Endodermal cell (in vitro differentiated cells): ENCODE measurements at regions not wholly inside any gene's neighbourhood (a gene's known extent, or its start where the extent isn't known, plus 50 kb on each side); places are given as distances from the start of the nearest gene placed in this dataset.

Source experiments
- DNase-seq: peaks from one replicate; pipeline ENCODE4 v3.0.0-alpha.2; 2017
- H3K27ac ChIP-seq: 2 replicates; pipeline ENCODE4 v1.5.1; 2013; ENCODE audit warnings: mild to moderate bottlenecking, low read depth, low read length, moderate library complexity
- H3K27me3 ChIP-seq: 2 replicates; pipeline ENCODE4 v1.6.1; 2013; ENCODE audit warnings: mild to moderate bottlenecking, low read length, moderate library complexity; ENCODE audit not compliant: insufficient read depth, control insufficient read depth, poor library complexity, severe bottlenecking
- H3K36me3 ChIP-seq: 2 replicates; pipeline ENCODE4 v1.7.0; 2013; ENCODE audit warnings: mild to moderate bottlenecking, low read length, moderate library complexity; ENCODE audit not compliant: control insufficient read depth, insufficient read depth
- H3K4me1 ChIP-seq: one replicate; pipeline ENCODE4 v1.7.0; 2013; ENCODE audit warnings: low read length; ENCODE audit not compliant: control insufficient read depth, insufficient read depth
- H3K4me3 ChIP-seq: 2 replicates; pipeline ENCODE4 v1.5.1; 2013; ENCODE audit warnings: mild to moderate bottlenecking, low read length, moderate library complexity
- H3K9ac ChIP-seq: 2 replicates; pipeline ENCODE4 v1.6.1; 2013; ENCODE audit warnings: mild to moderate bottlenecking, low read length, moderate library complexity; ENCODE audit not compliant: poor library complexity, severe bottlenecking; ENCODE audit errors: extremely low read depth
- H3K9me3 ChIP-seq: 2 replicates; pipeline ENCODE4 v1.6.1; 2013; ENCODE audit warnings: mild to moderate bottlenecking, low read length, moderate library complexity; ENCODE audit not compliant: control insufficient read depth
- H3K27ac Mint-ChIP-seq: 2 replicates; pipeline ENCODE4 v1.8.0; 2020; ENCODE audit warnings: mixed read lengths
- H3K27me3 Mint-ChIP-seq: 2 replicates; pipeline ENCODE4 v1.8.0; 2021; ENCODE audit warnings: mild to moderate bottlenecking, mixed read lengths; ENCODE audit not compliant: insufficient read depth
- H3K36me3 Mint-ChIP-seq: 2 replicates; pipeline ENCODE4 v1.8.0; 2020; ENCODE audit warnings: low read depth, mixed read lengths
- H3K4me1 Mint-ChIP-seq: 2 replicates; pipeline ENCODE4 v1.8.0; 2020; ENCODE audit warnings: mixed read lengths
- H3K4me3 Mint-ChIP-seq: 2 replicates; pipeline ENCODE4 v1.8.0; 2020; ENCODE audit warnings: mild to moderate bottlenecking, moderate library complexity, mixed read lengths
- H3K9me3 Mint-ChIP-seq: 2 replicates; pipeline ENCODE4 v1.8.0; 2020; ENCODE audit warnings: mild to moderate bottlenecking, mixed read lengths
- WGBS, 2 experiments: methylation state at CpG; one replicate each; pipeline versions ENCODE4 v1.1.5 to v1.1.7; 2013; ENCODE audit warnings: missing lambda C conversion rate in 2 of 2, mixed read lengths in 1 of 2; ENCODE audit not compliant: insufficient coverage in 1 of 2, insufficient read length in 1 of 2; 5-methylcytosine and 5-hydroxymethylcytosine counted together
- TF ChIP-seq, protein P1 (sequence below): fragments of 200-600 bp; sonication (generic); conservative IDR thresholded peaks from 2 replicates; pipeline ENCODE4 v1.5.0; 2021; ENCODE audit warnings: antibody characterized with exemption, mild to moderate bottlenecking

DNA sequence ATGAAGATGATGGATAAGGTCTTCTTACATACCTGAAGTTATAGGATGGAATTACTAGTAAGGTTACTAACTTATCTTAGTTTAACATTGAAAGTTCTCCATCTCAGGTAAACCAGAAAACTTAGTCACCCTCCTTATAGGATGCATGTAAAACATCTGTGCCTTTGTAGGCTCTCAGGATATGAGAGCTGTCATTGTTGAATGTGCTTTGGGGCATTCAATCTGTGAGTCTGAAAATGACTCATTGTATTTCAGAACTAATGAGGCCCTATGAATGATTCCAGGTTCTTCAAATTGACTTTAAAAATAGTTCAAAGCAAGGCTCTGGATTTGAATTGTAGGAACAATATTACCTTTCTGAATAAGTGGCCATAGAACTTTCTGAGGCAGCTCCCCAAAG is 237.7 kb upstream of the AZI2 start:
- no peak for DNase-seq
- H3K27ac Mint-ChIP-seq: no peak overlapping the region
- no peaks in the 10 kb centered on the region for H3K36me3 Mint-ChIP-seq
- Histone ChIP-seq H3K9ac (no peak overlapping the region), H3K27me3 (no peaks in the 10 kb centered on the region), H3K27ac (no peak overlapping the region), H3K9me3 (no peaks in the 10 kb centered on the region), H3K36me3 (no peaks in the 10 kb centered on the region), H3K4me1 (no peaks in the 10 kb centered on the region), H3K4me3 (no peak overlapping the region)
- TF ChIP-seq, protein P1, sequence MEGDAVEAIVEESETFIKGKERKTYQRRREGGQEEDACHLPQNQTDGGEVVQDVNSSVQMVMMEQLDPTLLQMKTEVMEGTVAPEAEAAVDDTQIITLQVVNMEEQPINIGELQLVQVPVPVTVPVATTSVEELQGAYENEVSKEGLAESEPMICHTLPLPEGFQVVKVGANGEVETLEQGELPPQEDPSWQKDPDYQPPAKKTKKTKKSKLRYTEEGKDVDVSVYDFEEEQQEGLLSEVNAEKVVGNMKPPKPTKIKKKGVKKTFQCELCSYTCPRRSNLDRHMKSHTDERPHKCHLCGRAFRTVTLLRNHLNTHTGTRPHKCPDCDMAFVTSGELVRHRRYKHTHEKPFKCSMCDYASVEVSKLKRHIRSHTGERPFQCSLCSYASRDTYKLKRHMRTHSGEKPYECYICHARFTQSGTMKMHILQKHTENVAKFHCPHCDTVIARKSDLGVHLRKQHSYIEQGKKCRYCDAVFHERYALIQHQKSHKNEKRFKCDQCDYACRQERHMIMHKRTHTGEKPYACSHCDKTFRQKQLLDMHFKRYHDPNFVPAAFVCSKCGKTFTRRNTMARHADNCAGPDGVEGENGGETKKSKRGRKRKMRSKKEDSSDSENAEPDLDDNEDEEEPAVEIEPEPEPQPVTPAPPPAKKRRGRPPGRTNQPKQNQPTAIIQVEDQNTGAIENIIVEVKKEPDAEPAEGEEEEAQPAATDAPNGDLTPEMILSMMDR: no peak
- no peaks in the 10 kb centered on the region for H3K9me3 Mint-ChIP-seq
- H3K4me1 Mint-ChIP-seq: no peaks in the 10 kb centered on the region
- H3K27me3 Mint-ChIP-seq: no peaks in the 10 kb centered on the region
- no peak overlapping the region for H3K4me3 Mint-ChIP-seq

DNA sequence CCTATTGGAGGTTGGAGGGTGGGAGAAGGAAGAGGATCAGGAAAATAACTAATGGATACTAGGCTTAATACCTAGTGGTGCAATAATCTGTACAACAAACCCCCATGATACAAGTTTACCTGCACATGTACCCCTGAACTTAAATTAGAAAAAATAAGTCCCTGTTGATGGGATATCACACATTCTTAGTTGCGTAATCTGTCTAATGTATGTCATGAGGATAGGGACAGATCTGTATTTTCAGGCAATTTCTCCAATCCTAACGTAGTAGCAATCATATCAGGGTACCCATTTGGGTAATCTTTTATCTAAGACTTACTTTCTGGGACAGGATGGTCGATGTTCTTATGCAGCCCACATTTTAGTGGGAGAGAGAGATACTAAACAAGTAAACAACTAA is 239.1 kb upstream of the AZI2 start:
- no peaks in the 10 kb centered on the region for H3K4me1 Mint-ChIP-seq
- no peak overlapping the region for H3K4me3 Mint-ChIP-seq
- no peaks in the 10 kb centered on the region for H3K27me3 ChIP-seq
- no peaks in the 10 kb centered on the region for H3K36me3 ChIP-seq
- WGBS, 2 experiments: 96 to 100% methylated on average over 1 to 3 of the region's 3 CpGs
- H3K36me3 Mint-ChIP-seq: no peaks in the 10 kb centered on the region
- H3K27ac ChIP-seq: no peak overlapping the region
- H3K9me3 ChIP-seq: no peaks in the 10 kb centered on the region
- no peak overlapping the region for H3K27ac Mint-ChIP-seq
- H3K27me3 Mint-ChIP-seq: no peaks in the 10 kb centered on the region
- no peak overlapping the region for H3K9ac ChIP-seq
- no peak for DNase-seq
- no peaks in the 10 kb centered on the region for H3K4me1 ChIP-seq
- no peak overlapping the region for H3K4me3 ChIP-seq
- TF ChIP-seq, protein P1: no peak
- no peaks in the 10 kb centered on the region for H3K9me3 Mint-ChIP-seq

DNA sequence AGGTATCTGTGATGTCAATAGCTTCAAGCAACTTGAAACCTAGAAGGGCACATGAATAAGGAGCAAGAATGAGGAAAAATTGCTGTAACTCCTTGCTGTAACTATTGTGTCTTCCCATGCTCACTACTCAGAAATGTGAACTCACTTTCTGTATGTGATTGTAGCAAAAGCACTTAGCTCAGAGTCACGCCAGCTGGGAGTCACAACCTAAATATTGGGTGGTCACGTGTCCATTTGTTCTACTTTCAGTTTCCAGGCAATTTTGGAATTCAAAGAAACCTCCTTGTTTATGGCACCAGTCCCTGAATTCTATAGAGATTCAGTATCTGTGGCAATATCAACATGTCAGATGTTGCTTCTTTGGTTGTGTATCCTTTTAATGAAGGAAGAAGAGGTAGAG is 241.6 kb upstream of the AZI2 start:
- Mint-ChIP-seq H3K4me3 (no peak overlapping the region), H3K9me3 (no peaks in the 10 kb centered on the region)
- 90 to 100% methylated on average over 2 of the region's 2 CpGs for WGBS, 2 experiments

More for the DNA sequence above, 241.6 kb upstream of the AZI2 start:
- Histone ChIP-seq H3K27ac (no peak overlapping the region), H3K9ac (no peak overlapping the region), H3K4me3 (no peak overlapping the region), H3K9me3 (no peaks in the 10 kb centered on the region), H3K36me3 (no peaks in the 10 kb centered on the region), H3K4me1 (no peaks in the 10 kb centered on the region), H3K27me3 (no peaks in the 10 kb centered on the region)
- no peaks in the 10 kb centered on the region for H3K4me1 Mint-ChIP-seq
- no peaks in the 10 kb centered on the region for H3K36me3 Mint-ChIP-seq
- TF ChIP-seq, protein P1: no peak
- no peak overlapping the region for H3K27ac Mint-ChIP-seq
- no peaks in the 10 kb centered on the region for H3K27me3 Mint-ChIP-seq
- DNase-seq: no peak
